CD14-positive monocyte (primary cell): ENCODE measurements at regions not wholly inside any gene's neighbourhood (a gene's known extent, or its start where the extent isn't known, plus 50 kb on each side); places are given as distances from the start of the nearest gene placed in this dataset.
A peak's percentile ranks its signal among the peaks of the same experiment; 100 is the strongest.

Experiments
- DNase-seq, 3 donors: peaks; one replicate each; pipeline ENCODE4 v3.0.0-alpha.2; 2011 to 2022
- H2AFZ ChIP-seq: 2 replicates; pipeline ENCODE4 v1.6.0; 2012; ENCODE audit warnings: mild to moderate bottlenecking, low read depth, low read length, inconsistent platforms; ENCODE audit not compliant: insufficient read depth, poor library complexity, severe bottlenecking
- H3K27ac ChIP-seq, 2 donors: 1 replicate in 1 of 2; 2 replicates in 1 of 2; pipeline ENCODE4 v1.5.1; 2012 to 2013; ENCODE audit warnings: low read length in 2 of 2, control low read depth in 1 of 2, inconsistent platforms in 1 of 2, low read depth in 1 of 2, mild to moderate bottlenecking in 1 of 2
- H3K27me3 ChIP-seq, 2 donors: one replicate each; pipeline versions ENCODE4 v1.6.0 to v1.6.1; 2011 to 2013; ENCODE audit warnings: low read length in 2 of 2; ENCODE audit not compliant: control insufficient read depth in 2 of 2, insufficient read depth in 2 of 2
- H3K36me3 ChIP-seq, 2 donors: replicated peaks in 1 of 2; 1 replicate in 1 of 2; 2 replicates in 1 of 2; pipeline versions ENCODE4 v1.5.1 to v1.6.1; 2012 to 2013; ENCODE audit warnings: low read length in 2 of 2, control low read depth in 1 of 2, inconsistent platforms in 1 of 2, mild to moderate bottlenecking in 1 of 2; ENCODE audit not compliant: insufficient read depth in 2 of 2, control insufficient read depth in 1 of 2
- H3K4me1 ChIP-seq, 2 donors: 1 replicate in 1 of 2; 2 replicates in 1 of 2; pipeline versions ENCODE4 v1.5.1 to v1.6.1; 2012 to 2013; ENCODE audit warnings: low read length in 2 of 2, control low read depth in 1 of 2, inconsistent platforms in 1 of 2, mild to moderate bottlenecking in 1 of 2, moderate library complexity in 1 of 2; ENCODE audit not compliant: insufficient read depth in 2 of 2, control insufficient read depth in 1 of 2
- H3K4me2 ChIP-seq: replicated peaks from 2 replicates; pipeline ENCODE3; 2012; ENCODE audit warnings: low read length, moderate library complexity, mild to moderate bottlenecking; ENCODE audit not compliant: poor library complexity, severe bottlenecking; ENCODE audit errors: extremely low read depth
- H3K4me3 ChIP-seq, 3 experiments: fragments of 200-600 bp in 1 of 3; sonication (generic) in 1 of 3; replicated peaks in 1 of 3; 1 replicate in 2 of 3; 2 replicates in 1 of 3; pipeline ENCODE4 v1.5.1; 2011 to 2013; ENCODE audit warnings: low read length in 3 of 3, mild to moderate bottlenecking in 3 of 3, control low read depth in 2 of 3, low read depth in 2 of 3, inconsistent platforms in 1 of 3, moderate library complexity in 1 of 3
- H3K79me2 ChIP-seq: 2 replicates; pipeline ENCODE4 v1.6.0; 2012; ENCODE audit warnings: mild to moderate bottlenecking, control low read depth, inconsistent platforms, low read length, moderate library complexity; ENCODE audit not compliant: insufficient read depth
- H3K9ac ChIP-seq: 2 replicates; pipeline ENCODE4 v1.6.0; 2017; ENCODE audit warnings: low read length, mild to moderate bottlenecking; ENCODE audit not compliant: insufficient read depth, poor library complexity, severe bottlenecking
- H3K9me3 ChIP-seq, 2 donors: replicated peaks in 1 of 2; 1 replicate in 1 of 2; 2 replicates in 1 of 2; pipeline versions ENCODE4 v1.5.1 to v1.6.1; 2012 to 2013; ENCODE audit warnings: low read length in 2 of 2, control low read depth in 1 of 2; ENCODE audit not compliant: control insufficient read depth in 1 of 2, insufficient read depth in 1 of 2
- H4K20me1 ChIP-seq: 2 replicates; pipeline ENCODE4 v1.6.0; 2012; ENCODE audit warnings: mild to moderate bottlenecking, low read length, control low read depth, moderate library complexity; ENCODE audit not compliant: insufficient read depth
- H3K27ac Mint-ChIP-seq, 7 donors: one replicate each; pipeline ENCODE4 v1.8.0; 2020; ENCODE audit warnings: mild to moderate bottlenecking in 7 of 7, mixed read lengths in 7 of 7, moderate library complexity in 6 of 7, inconsistent platforms in 2 of 7
- H3K27me3 Mint-ChIP-seq, 3 donors: one replicate each; pipeline ENCODE4 v1.8.0; 2021 to 2022; ENCODE audit warnings: low read depth in 3 of 3, mild to moderate bottlenecking in 3 of 3, mixed read lengths in 3 of 3, moderate library complexity in 3 of 3, inconsistent platforms in 1 of 3
- H3K36me3 Mint-ChIP-seq, 2 donors: one replicate each; pipeline ENCODE4 v1.8.0; 2020; ENCODE audit warnings: mixed read lengths in 2 of 2, inconsistent platforms in 1 of 2, mild to moderate bottlenecking in 1 of 2
- H3K4me1 Mint-ChIP-seq: one replicate; pipeline ENCODE4 v1.8.0; 2020; ENCODE audit warnings: mild to moderate bottlenecking, mixed read lengths
- H3K4me3 Mint-ChIP-seq, 2 donors: one replicate each; pipeline ENCODE4 v1.8.0; 2020; ENCODE audit warnings: mild to moderate bottlenecking in 2 of 2, mixed read lengths in 2 of 2, moderate library complexity in 1 of 2
- H3K9me3 Mint-ChIP-seq, 7 donors: one replicate each; pipeline ENCODE4 v1.8.0; 2020 to 2022; ENCODE audit warnings: mixed read lengths in 7 of 7, mild to moderate bottlenecking in 6 of 7, moderate library complexity in 6 of 7, inconsistent platforms in 2 of 7
- CTCF ChIP-seq: fragments of 200-600 bp; IDR thresholded peaks from one replicate; pipeline ENCODE4 v1.8.0; 2022; ENCODE audit warnings: antibody characterized with exemption, mild to moderate bottlenecking
- WGBS: methylation state at CpG from one replicate; pipeline ENCODE4 v1.1.5; 2013; ENCODE audit warnings: missing lambda C conversion rate; ENCODE audit not compliant: insufficient coverage; 5-methylcytosine and 5-hydroxymethylcytosine counted together
- intact Hi-C, 2 donors: fragments of 100-400 bp; cut with micrococcal nuclease; formaldehyde crosslinking; loops; one replicate each; pipeline versions ENCODE4 v1.15.0 to v1.15.1; 2023

DNA sequence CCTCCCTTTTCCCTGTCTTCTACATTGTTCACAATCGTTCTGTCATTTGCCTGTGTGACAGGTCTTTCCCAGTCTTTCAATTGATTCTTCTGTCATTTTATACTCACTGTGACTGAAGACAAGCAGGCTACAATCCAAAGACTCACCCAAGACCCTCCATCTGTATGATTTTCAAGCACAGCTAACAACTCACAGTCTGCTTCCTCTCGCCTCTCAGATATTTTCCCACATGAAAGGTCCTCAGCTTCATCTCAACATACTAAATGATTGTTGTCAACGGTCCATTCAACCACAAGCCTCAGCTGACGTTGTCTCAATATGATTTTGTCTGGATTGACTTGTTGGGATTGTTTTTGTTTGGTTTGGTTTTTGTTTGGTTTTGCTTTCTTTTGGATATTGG is 346.5 kb downstream of the NFIB start:
- Histone ChIP-seq H3K4me3 (no peak overlapping the region), H3K27me3 (no peaks in the 10 kb centered on the region), H3K4me2 (no peak overlapping the region), H4K20me1 (no peaks in the 10 kb centered on the region), H2AFZ (no peak overlapping the region), H3K27ac (no peak overlapping the region), H3K4me1 (no peaks in the 10 kb centered on the region), H3K9me3 (no peaks in the 10 kb centered on the region), H3K79me2 (no peaks in the 10 kb centered on the region), H3K9ac (no peak overlapping the region), H3K36me3 (no peaks in the 10 kb centered on the region)
- Mint-ChIP-seq H3K36me3 (no peaks in the 10 kb centered on the region), H3K27me3 (no peaks in the 10 kb centered on the region), H3K27ac (peak overlapping the region in 1 of 7 donors; percentile 46), H3K9me3 (peaks cover 0 to 4% (median 1%) of the 10 kb centered on the region in 7 donors), H3K4me1 (peaks cover 4% of the 10 kb centered on the region), H3K4me3 (no peak overlapping the region)
- TF ChIP-seq CTCF: no peak
- intact Hi-C loops: no loop called here
- no peak for DNase-seq
- WGBS: 33% methylated on average over 2 of the region's 4 CpGs

- Histone ChIP-seq H3K27me3 (no peaks in the 10 kb centered on the region), H3K4me3 (no peak overlapping the region), H3K36me3 (no peaks in the 10 kb centered on the region), H3K4me1 (no peaks in the 10 kb centered on the region), H3K9me3 (no peaks in the 10 kb centered on the region), H3K79me2 (no peaks in the 10 kb centered on the region), H2AFZ (no peak overlapping the region), H3K4me2 (no peak overlapping the region), H3K27ac (no peak overlapping the region), H3K9ac (no peak overlapping the region), H4K20me1 (no peaks in the 10 kb centered on the region)
- peaks cover 4% of the 10 kb centered on the region for H3K4me1 Mint-ChIP-seq
- H3K27ac Mint-ChIP-seq: no peak overlapping the region
- no peak for TF ChIP-seq CTCF
- H3K36me3 Mint-ChIP-seq: no peaks in the 10 kb centered on the region
- no peak overlapping the region for H3K4me3 Mint-ChIP-seq
- H3K27me3 Mint-ChIP-seq: no peaks in the 10 kb centered on the region
- intact Hi-C loops: no loop called here
- no peak for DNase-seq
- no CpG with 5 or more reads among the region's 1 CpG for WGBS
- H3K9me3 Mint-ChIP-seq: peaks cover 0 to 4% (median 1%) of the 10 kb centered on the region in 7 donors
Observed at GRCh38 chr9:13967011-13967410, 346.9 kb downstream of the NFIB start.
